H1 (cell line): ENCODE measurements at regions not wholly inside any gene's neighbourhood (a gene's known extent, or its start where the extent isn't known, plus 50 kb on each side); places are given as distances from the start of the nearest gene placed in this dataset.

ENCODE experiments used
- CTCF ChIA-PET: fragments of 300-600 bp; sonication (Branson Sonifier 250); formaldehyde crosslinking; loops from one replicate; lab custom pipeline; 2021; ENCODE audit not compliant: partially characterized antibody; lab: Charles Lee
- POLR2A ChIA-PET: fragments of 300-600 bp; sonication (Branson Sonifier 250); formaldehyde crosslinking; loops from one replicate; lab custom pipeline; 2021; ENCODE audit warnings: inconsistent platforms; ENCODE audit not compliant: partially characterized antibody; lab: Charles Lee
- DNase-seq, 2 experiments: peaks; one replicate each; pipeline versions ENCODE4 v3.0.0 to v3.0.0-alpha.2; 2010 to 2022; ENCODE audit warnings: low spot score in 2 of 2, low read depth in 1 of 2, mixed read lengths in 1 of 2
- FAIRE-seq: peaks from 2 replicates; lab custom pipeline; 2011; peaks lifted over from hg19 to GRCh38; lab: Jason Lieb, UNC
- H2AFZ ChIP-seq: 2 replicates; pipeline ENCODE4 v1.8.1; 2012; ENCODE audit warnings: low read length, inconsistent platforms
- H2AK5ac ChIP-seq: 2 replicates; pipeline ENCODE4 v1.6.1; 2013; ENCODE audit warnings: low read depth, low read length
- H2BK120ac ChIP-seq: replicated peaks from 2 replicates; pipeline ENCODE3; 2013; ENCODE audit warnings: low read depth, low read length, inconsistent platforms
- H2BK12ac ChIP-seq: 2 replicates; pipeline ENCODE4 v1.6.1; 2013; ENCODE audit warnings: low read depth, low read length
- H2BK15ac ChIP-seq: 2 replicates; pipeline ENCODE4 v1.6.1; 2013; ENCODE audit warnings: low read length
- H2BK20ac ChIP-seq: 2 replicates; pipeline ENCODE4 v1.6.1; 2013; ENCODE audit warnings: low read length
- H2BK5ac ChIP-seq: 2 replicates; pipeline ENCODE4 v1.6.1; 2013; ENCODE audit warnings: low read depth, low read length
- H3K14ac ChIP-seq: 2 replicates; pipeline ENCODE4 v1.6.1; 2013; ENCODE audit warnings: inconsistent platforms; ENCODE audit not compliant: insufficient read length
- H3K18ac ChIP-seq: 2 replicates; pipeline ENCODE4 v1.6.1; 2013; ENCODE audit warnings: low read length; ENCODE audit errors: extremely low read depth
- H3K23ac ChIP-seq: 2 replicates; pipeline ENCODE4 v1.6.1; 2013; ENCODE audit warnings: inconsistent platforms; ENCODE audit not compliant: insufficient read length
- H3K23me2 ChIP-seq: 2 replicates; pipeline ENCODE4 v1.6.1; 2013; ENCODE audit warnings: low read depth, low read length
- H3K27ac ChIP-seq: 2 replicates; pipeline ENCODE4 v1.6.1; 2011; ENCODE audit warnings: low read depth, low read length, inconsistent platforms
- H3K27me3 ChIP-seq, 4 experiments: replicated peaks in 1 of 4; 1 replicate in 1 of 4; 2 replicates in 3 of 4; pipeline versions ENCODE4 v1.6.1 to v1.8.1; 2011 to 2013; ENCODE audit warnings: low read length in 3 of 4, mild to moderate bottlenecking in 3 of 4, inconsistent platforms in 2 of 4, mixed read lengths in 2 of 4, moderate library complexity in 1 of 4; ENCODE audit not compliant: control insufficient read depth in 3 of 4, insufficient read depth in 3 of 4; ENCODE audit errors: extremely low read depth in 1 of 4
- H3K36me3 ChIP-seq, 4 experiments: 2 replicates each; pipeline versions ENCODE4 v1.6.1 to v1.8.1; 2011 to 2013; ENCODE audit warnings: mild to moderate bottlenecking in 4 of 4, low read length in 3 of 4, moderate library complexity in 2 of 4, control low read depth in 1 of 4, inconsistent platforms in 1 of 4; ENCODE audit not compliant: insufficient read depth in 4 of 4, control insufficient read depth in 2 of 4
- H3K4ac ChIP-seq: replicated peaks from 2 replicates; pipeline ENCODE3; 2013; ENCODE audit warnings: low read length, low read depth, mixed read lengths, inconsistent platforms; ENCODE audit not compliant: insufficient read length
- H3K4me1 ChIP-seq, 4 experiments: replicated peaks in 1 of 4; 1 replicate in 1 of 4; 2 replicates in 3 of 4; pipeline versions ENCODE4 v1.6.1 to v1.8.1; 2011 to 2013; ENCODE audit warnings: low read length in 3 of 4, inconsistent platforms in 2 of 4, mixed read lengths in 1 of 4; ENCODE audit not compliant: insufficient read depth in 4 of 4, control insufficient read depth in 3 of 4
- H3K4me2 ChIP-seq, 2 experiments: 2 replicates each; pipeline versions ENCODE4 v1.6.1 to v1.8.1; 2011 to 2013; ENCODE audit warnings: low read depth in 2 of 2, low read length in 2 of 2, control low read depth in 1 of 2, inconsistent platforms in 1 of 2, mild to moderate bottlenecking in 1 of 2; ENCODE audit not compliant: insufficient read depth in 1 of 2
- H3K4me3 ChIP-seq, 4 experiments: fragments of 200-600, 300-600 bp in 1 of 4; sonication (generic), shearing (Covaris generic), sonication (Bioruptor Twin) in 1 of 4; 2 replicates each; pipeline versions ENCODE4 v1.5.1 to v1.8.1; 2011 to 2016; ENCODE audit warnings: low read length in 4 of 4, low read depth in 3 of 4, control low read depth in 2 of 4, inconsistent platforms in 2 of 4, mild to moderate bottlenecking in 2 of 4, mixed read lengths in 1 of 4, moderate library complexity in 1 of 4; ENCODE audit not compliant: insufficient read depth in 2 of 4; ENCODE audit errors: extremely low read depth in 1 of 4
- H3K56ac ChIP-seq: replicated peaks from 2 replicates; pipeline ENCODE3; 2013; ENCODE audit warnings: low read depth, mild to moderate bottlenecking, mixed read lengths, low read length, inconsistent platforms; ENCODE audit not compliant: insufficient read length
- H3K79me1 ChIP-seq: 2 replicates; pipeline ENCODE4 v1.6.1; 2013; ENCODE audit warnings: low read depth, low read length, control low read depth
- H3K79me2 ChIP-seq, 2 experiments: 2 replicates each; pipeline versions ENCODE4 v1.6.1 to v1.8.1; 2012 to 2013; ENCODE audit warnings: low read length in 2 of 2, mild to moderate bottlenecking in 2 of 2, inconsistent platforms in 1 of 2; ENCODE audit not compliant: insufficient read depth in 2 of 2, control insufficient read depth in 1 of 2
- H3K9ac ChIP-seq, 4 experiments: replicated peaks in 1 of 4; 1 replicate in 1 of 4; 2 replicates in 3 of 4; pipeline versions ENCODE4 v1.6.1 to v1.8.1; 2011 to 2013; ENCODE audit warnings: low read depth in 3 of 4, low read length in 3 of 4, control low read depth in 2 of 4, mild to moderate bottlenecking in 2 of 4, moderate library complexity in 2 of 4, inconsistent platforms in 1 of 4; ENCODE audit errors: extremely low read depth in 1 of 4
- H3K9me3 ChIP-seq, 2 experiments: 2 replicates each; pipeline versions ENCODE4 v1.6.1 to v1.8.1; 2012 to 2013; ENCODE audit warnings: mild to moderate bottlenecking in 2 of 2, moderate library complexity in 2 of 2, control low read depth in 1 of 2, inconsistent platforms in 1 of 2, low read depth in 1 of 2, low read length in 1 of 2, mixed read lengths in 1 of 2; ENCODE audit not compliant: insufficient read depth in 2 of 2
- H4K20me1 ChIP-seq, 2 experiments: replicated peaks in 1 of 2; 2 replicates each; pipeline versions ENCODE3 to v1.8.1; 2011 to 2013; ENCODE audit warnings: inconsistent platforms in 2 of 2, low read length in 2 of 2, mild to moderate bottlenecking in 1 of 2; ENCODE audit not compliant: insufficient read depth in 2 of 2, control insufficient read depth in 1 of 2
- H4K5ac ChIP-seq: 2 replicates; pipeline ENCODE4 v1.6.1; 2013; ENCODE audit warnings: low read length, low read depth, mixed read lengths, inconsistent platforms; ENCODE audit not compliant: insufficient read length
- H4K8ac ChIP-seq: 2 replicates; pipeline ENCODE4 v1.8.0; 2013; ENCODE audit warnings: mild to moderate bottlenecking, moderate library complexity, low read length, inconsistent platforms; ENCODE audit not compliant: insufficient read depth; ENCODE audit errors: extremely low read depth
- H4K91ac ChIP-seq: replicated peaks from 2 replicates; pipeline ENCODE3; 2013; ENCODE audit warnings: low read length, mixed read lengths, inconsistent platforms; ENCODE audit not compliant: insufficient read length
- POU5F1 ChIP-seq: IDR thresholded peaks from 2 replicates; pipeline ENCODE4 v1.6.1; 2011; ENCODE audit warnings: low read depth, mild to moderate bottlenecking, low read length, moderate library complexity
- SIN3A ChIP-seq, 2 experiments: IDR thresholded peaks in 1 of 2; conservative IDR thresholded peaks in 1 of 2; 2 replicates each; pipeline ENCODE4 v1.6.1; 2011 to 2012; ENCODE audit warnings: low read length in 2 of 2, improper control_type of control experiment in 1 of 2, low read depth in 1 of 2, mild to moderate bottlenecking in 1 of 2
- SIX5 ChIP-seq: IDR thresholded peaks from 2 replicates; pipeline ENCODE4 v1.6.1; 2011; ENCODE audit warnings: mild to moderate bottlenecking, low read depth, low read length
- WGBS, 2 experiments: shearing (Covaris generic) in 1 of 2; methylation state at CpG; one replicate each; pipeline versions ENCODE4 v1.1.6 to v1.1.7; 2013 to 2015; ENCODE audit warnings: low lambda C conversion rate in 2 of 2, mixed read lengths in 2 of 2, inconsistent platforms in 1 of 2, low coverage in 1 of 2, missing lambda C conversion rate in 1 of 2; ENCODE audit not compliant: insufficient replicate concordance in 2 of 2, insufficient coverage in 1 of 2, insufficient read length in 1 of 2; ENCODE audit errors: extremely low coverage in 1 of 2, missing lambda C conversion rate in 1 of 2; 5-methylcytosine and 5-hydroxymethylcytosine counted together
- TF ChIP-seq, protein P1 (sequence below): IDR thresholded peaks from 2 replicates; pipeline ENCODE4 v1.6.1; 2011; ENCODE audit warnings: low read depth, mild to moderate bottlenecking, low read length; ENCODE audit not compliant: insufficient read depth

- 94% methylated on average over 2 of the region's 2 CpGs; no CpG with 5 or more reads in 1 of the 2 experiments for WGBS, 2 experiments
- CTCF ChIA-PET = interaction anchor here (1.4 kb wide), 1 partner anchor 33 kb away, joined by 3 read pairs; no protein-coding TSS in a partner anchor
- Histone ChIP-seq H3K79me2 (no peaks in the 10 kb centered on the region), H3K9me3 (no peaks in the 10 kb centered on the region), H4K20me1 (no peaks in the 10 kb centered on the region), H3K23me2 (no peaks in the 10 kb centered on the region), H3K27me3 (no peaks in the 10 kb centered on the region), H3K14ac (no peak overlapping the region), H2AK5ac (no peak overlapping the region), H3K36me3 (no peaks in the 10 kb centered on the region), H3K4ac (no peak overlapping the region), H4K8ac (no peak overlapping the region), H3K27ac (no peak overlapping the region), H4K5ac (no peak overlapping the region), H3K4me1 (peaks cover 0 to 3% (median 0%) of the 10 kb centered on the region in 4 experiments; a peak in 1 of 7 replicates), H3K79me1 (no peaks in the 10 kb centered on the region), H2BK20ac (no peak overlapping the region), H4K91ac (no peak overlapping the region), H2BK120ac (no peak overlapping the region), H3K9ac (no peak overlapping the region), H2AFZ (no peak overlapping the region), H2BK15ac (no peak overlapping the region), H2BK12ac (no peak overlapping the region), H3K23ac (no peak overlapping the region), H3K4me3 (no peak overlapping the region), H3K18ac (no peak overlapping the region), H3K4me2 (no peak overlapping the region), H3K56ac (no peak overlapping the region), H2BK5ac (no peak overlapping the region)
- DNase-seq (no peak), FAIRE-seq (no peak)
- TF ChIP-seq SIX5 (no peak), SIN3A (conservative IDR thresholded peaks at IDR 0.05 in 1 of 2, IDR thresholded peaks at IDR 0.05 in 1 of 2; ENCODE audit: low read depth in 1 of 2, low read length in 2 of 2) (no peak), POU5F1 (no peak)
- TF ChIP-seq, protein P1, sequence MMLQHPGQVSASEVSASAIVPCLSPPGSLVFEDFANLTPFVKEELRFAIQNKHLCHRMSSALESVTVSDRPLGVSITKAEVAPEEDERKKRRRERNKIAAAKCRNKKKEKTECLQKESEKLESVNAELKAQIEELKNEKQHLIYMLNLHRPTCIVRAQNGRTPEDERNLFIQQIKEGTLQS = no peak
- POLR2A ChIA-PET = no interaction called here
Measured at GRCh38 chr9:118302721-118303120, 598.5 kb downstream of the TLR4 start.
